OCI-LY3 (cell line): ENCODE measurements at regions not wholly inside any gene's neighbourhood (a gene's known extent, or its start where the extent isn't known, plus 50 kb on each side); places are given as distances from the start of the nearest gene placed in this dataset.

ENCODE experiments used
- H2AFZ ChIP-seq: fragments of 200-600, 300-600 bp; shearing (Covaris generic); 2 replicates; pipeline ENCODE4 v1.6.0; 2014; ENCODE audit warnings: antibody characterized with exemption, low read depth, low read length
- H3K27ac ChIP-seq: fragments of 200-600, 300-600 bp; sonication (generic); 2 replicates; pipeline ENCODE4 v1.5.1; 2014; ENCODE audit warnings: mild to moderate bottlenecking, low read length, moderate library complexity, mixed read lengths
- H3K27me3 ChIP-seq: fragments of 200-600, 300-600 bp; sonication (generic); 2 replicates; pipeline ENCODE4 v1.6.1; 2014; ENCODE audit warnings: low read depth, low read length, mixed read lengths
- H3K36me3 ChIP-seq: fragments of 200-600, 300-600 bp; sonication (generic); replicated peaks from 2 replicates; pipeline ENCODE3; 2014; ENCODE audit warnings: low read depth, low read length, mixed read lengths
- H3K4me1 ChIP-seq: fragments of 300-600, 200-600 bp; sonication (generic); 2 replicates; pipeline ENCODE4 v1.6.1; 2014; ENCODE audit warnings: low read length, mixed read lengths
- H3K4me2 ChIP-seq: fragments of 200-600, 300-600 bp; sonication (generic); 2 replicates; pipeline ENCODE4 v1.6.1; 2014; ENCODE audit warnings: low read length, mixed read lengths
- H3K4me3 ChIP-seq: fragments of 300-600, 200-600 bp; sonication (generic); 2 replicates; pipeline ENCODE4 v1.5.1; 2014; ENCODE audit warnings: antibody characterized with exemption, mild to moderate bottlenecking, low read length, moderate library complexity
- H3K79me2 ChIP-seq: fragments of 300-600, 200-600 bp; shearing (Covaris generic); 2 replicates; pipeline ENCODE4 v1.6.1; 2014; ENCODE audit warnings: mild to moderate bottlenecking, low read length, mixed read lengths
- H3K9ac ChIP-seq: fragments of 300-600, 200-600 bp; shearing (Covaris generic); 2 replicates; pipeline ENCODE4 v1.6.0; 2014; ENCODE audit warnings: mild to moderate bottlenecking, low read length, moderate library complexity
- H3K9me3 ChIP-seq: fragments of 200-600, 300-600 bp; shearing (Covaris generic); 2 replicates; pipeline ENCODE4 v1.6.1; 2014; ENCODE audit warnings: low read length, mixed read lengths; ENCODE audit not compliant: insufficient read depth
- H4K20me1 ChIP-seq: fragments of 200-600, 300-600 bp; sonication (generic); 2 replicates; pipeline ENCODE4 v1.6.1; 2016; ENCODE audit warnings: low read length, mixed read lengths; ENCODE audit not compliant: insufficient read depth
- EZH2phosphoT487 ChIP-seq: fragments of 200-600 bp; shearing (Covaris generic); IDR thresholded peaks from 2 replicates; pipeline ENCODE4 v1.6.1; 2018; ENCODE audit warnings: antibody characterized with exemption, mixed run types, low read depth
- TF ChIP-seq, protein P1 (sequence below): fragments of 200-600, 300-600 bp; sonication (generic); IDR thresholded peaks from 2 replicates; pipeline ENCODE4 v1.5.1; 2014; ENCODE audit warnings: antibody characterized with exemption, low read length, low read depth

- no peak overlapping the region for H3K9ac ChIP-seq
- no peak overlapping the region for H3K4me2 ChIP-seq
- H3K27ac ChIP-seq: no peak overlapping the region
- no peak overlapping the region for H3K4me3 ChIP-seq
- no peaks in the 10 kb centered on the region for H3K36me3 ChIP-seq
- no peaks in the 10 kb centered on the region for H3K4me1 ChIP-seq
- no peaks in the 10 kb centered on the region for H4K20me1 ChIP-seq
- TF ChIP-seq, protein P1, sequence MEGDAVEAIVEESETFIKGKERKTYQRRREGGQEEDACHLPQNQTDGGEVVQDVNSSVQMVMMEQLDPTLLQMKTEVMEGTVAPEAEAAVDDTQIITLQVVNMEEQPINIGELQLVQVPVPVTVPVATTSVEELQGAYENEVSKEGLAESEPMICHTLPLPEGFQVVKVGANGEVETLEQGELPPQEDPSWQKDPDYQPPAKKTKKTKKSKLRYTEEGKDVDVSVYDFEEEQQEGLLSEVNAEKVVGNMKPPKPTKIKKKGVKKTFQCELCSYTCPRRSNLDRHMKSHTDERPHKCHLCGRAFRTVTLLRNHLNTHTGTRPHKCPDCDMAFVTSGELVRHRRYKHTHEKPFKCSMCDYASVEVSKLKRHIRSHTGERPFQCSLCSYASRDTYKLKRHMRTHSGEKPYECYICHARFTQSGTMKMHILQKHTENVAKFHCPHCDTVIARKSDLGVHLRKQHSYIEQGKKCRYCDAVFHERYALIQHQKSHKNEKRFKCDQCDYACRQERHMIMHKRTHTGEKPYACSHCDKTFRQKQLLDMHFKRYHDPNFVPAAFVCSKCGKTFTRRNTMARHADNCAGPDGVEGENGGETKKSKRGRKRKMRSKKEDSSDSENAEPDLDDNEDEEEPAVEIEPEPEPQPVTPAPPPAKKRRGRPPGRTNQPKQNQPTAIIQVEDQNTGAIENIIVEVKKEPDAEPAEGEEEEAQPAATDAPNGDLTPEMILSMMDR: no peak
- no peak for TF ChIP-seq EZH2phosphoT487
- H3K9me3 ChIP-seq: no peaks in the 10 kb centered on the region
- no peaks in the 10 kb centered on the region for H3K79me2 ChIP-seq
- H2AFZ ChIP-seq: no peak overlapping the region
- no peaks in the 10 kb centered on the region for H3K27me3 ChIP-seq
Measured at GRCh38 chr5:99088309-99088708, 159.5 kb upstream of the CHD1 start.

DNA sequence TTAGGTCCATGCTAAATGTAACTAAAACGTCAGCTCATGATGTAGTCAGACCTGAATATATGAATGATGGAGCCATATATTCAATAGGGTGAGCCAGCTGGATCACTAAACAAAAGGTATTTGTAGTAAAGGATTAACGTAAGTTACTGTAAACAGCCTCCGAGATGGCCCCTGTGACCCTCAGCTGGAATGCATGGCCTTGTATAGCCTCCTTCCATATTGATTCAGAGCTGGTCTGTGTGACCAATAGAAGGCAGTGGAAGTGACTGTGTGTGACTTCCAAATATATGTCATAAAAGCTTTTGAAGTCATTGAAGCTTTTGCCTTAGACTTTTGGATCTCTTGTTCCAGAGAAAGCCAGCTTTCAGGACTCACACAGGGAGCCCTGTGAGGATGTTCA lies 154.4 kb upstream of the CHD1 start:
- no peak overlapping the region for H3K4me3 ChIP-seq
- no peaks in the 10 kb centered on the region for H3K27me3 ChIP-seq
- no peak overlapping the region for H3K4me2 ChIP-seq
- no peaks in the 10 kb centered on the region for H3K4me1 ChIP-seq
- no peaks in the 10 kb centered on the region for H3K79me2 ChIP-seq
- H3K9me3 ChIP-seq: no peaks in the 10 kb centered on the region
- H4K20me1 ChIP-seq: no peaks in the 10 kb centered on the region
- no peaks in the 10 kb centered on the region for H3K36me3 ChIP-seq
- no peak overlapping the region for H2AFZ ChIP-seq
- no peak overlapping the region for H3K27ac ChIP-seq
- TF ChIP-seq EZH2phosphoT487: no peak
- no peak overlapping the region for H3K9ac ChIP-seq

DNA sequence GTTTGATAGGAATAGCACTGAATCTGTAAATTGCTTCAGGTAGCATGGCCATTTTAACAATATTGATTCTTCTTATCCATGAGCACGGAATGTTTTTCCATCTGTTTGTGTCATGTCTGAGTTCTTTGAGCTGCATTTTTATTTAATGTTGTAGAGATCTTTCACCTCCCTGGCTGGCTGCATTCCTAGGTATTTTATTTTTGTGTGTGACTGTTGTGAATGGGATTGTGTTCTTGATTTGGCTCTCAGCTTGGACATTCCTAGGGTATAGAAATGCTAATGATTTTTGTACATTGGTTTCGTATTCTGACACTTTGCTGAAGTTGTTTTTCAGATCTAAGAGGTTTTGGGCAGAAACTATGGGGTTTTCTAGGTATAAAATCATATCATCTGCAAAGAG lies 152.9 kb upstream of the CHD1 start:
- H4K20me1 ChIP-seq: no peaks in the 10 kb centered on the region
- H3K9ac ChIP-seq: no peak overlapping the region
- H3K79me2 ChIP-seq: no peaks in the 10 kb centered on the region
- no peak overlapping the region for H2AFZ ChIP-seq
- no peak overlapping the region for H3K27ac ChIP-seq
- no peaks in the 10 kb centered on the region for H3K36me3 ChIP-seq
- H3K4me3 ChIP-seq: no peak overlapping the region
- TF ChIP-seq, protein P1: no peak
- no peak for TF ChIP-seq EZH2phosphoT487
- no peak overlapping the region for H3K4me2 ChIP-seq
- H3K4me1 ChIP-seq: no peaks in the 10 kb centered on the region
- no peaks in the 10 kb centered on the region for H3K27me3 ChIP-seq
- H3K9me3 ChIP-seq: no peaks in the 10 kb centered on the region

- no peak overlapping the region for H3K4me2 ChIP-seq
- no peaks in the 10 kb centered on the region for H3K9me3 ChIP-seq
- H3K27me3 ChIP-seq: no peaks in the 10 kb centered on the region
- H3K4me1 ChIP-seq: no peaks in the 10 kb centered on the region
- H3K9ac ChIP-seq: no peak overlapping the region
- no peaks in the 10 kb centered on the region for H3K36me3 ChIP-seq
- no peak overlapping the region for H3K27ac ChIP-seq
- no peak overlapping the region for H2AFZ ChIP-seq
- no peak for TF ChIP-seq EZH2phosphoT487
- TF ChIP-seq, protein P1: no peak
- H3K4me3 ChIP-seq: no peak overlapping the region
- H4K20me1 ChIP-seq: no peaks in the 10 kb centered on the region
- no peaks in the 10 kb centered on the region for H3K79me2 ChIP-seq
Measured at GRCh38 chr5:99076723-99077640, 148.2 kb upstream of the CHD1 start.
